Stimulated activated CD4-positive, alpha-beta T cell treated with anti-CD3 and anti-CD28 coated beads, Interleukin-2, amount 100 ng/mL, for 4 hours (primary cell): ENCODE measurements at regions not wholly inside any gene's neighbourhood (a gene's known extent, or its start where the extent isn't known, plus 50 kb on each side); places are given as distances from the start of the nearest gene placed in this dataset.
"Not testable (repeated sequence)": the region's sequence is repeated elsewhere in the genome, so short reads cannot be mapped to it uniquely, and the experiment has no call there.

Source experiments
- DNase-seq: peaks from one replicate; pipeline ENCODE4 v3.0.0-alpha.2; 2020; ENCODE audit warnings: low read depth

- no peak for DNase-seq
Measured at GRCh38 chr9:7542693-7543092, 256.9 kb downstream of the DMAC1 start.

DNA sequence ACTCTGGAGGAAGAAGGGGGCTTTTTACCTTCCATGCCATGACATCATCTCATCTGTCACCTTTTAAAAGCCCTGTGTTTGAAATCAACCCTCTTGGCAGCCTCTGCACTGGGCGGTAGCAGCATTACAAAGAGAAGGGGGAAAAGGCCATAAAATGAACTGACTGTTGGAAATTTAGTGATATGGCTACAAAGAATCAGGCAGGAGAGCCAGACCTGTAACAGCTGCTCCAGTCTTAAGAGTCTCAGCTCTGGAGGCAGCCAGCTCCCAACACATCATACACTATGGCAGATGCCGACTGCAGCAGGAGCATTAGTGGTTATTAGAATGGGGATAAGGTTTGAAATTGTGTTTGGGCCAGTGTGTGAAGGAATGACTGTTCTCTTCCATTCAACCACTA is 257.5 kb downstream of the DMAC1 start:
- DNase-seq, result no peak

DNA sequence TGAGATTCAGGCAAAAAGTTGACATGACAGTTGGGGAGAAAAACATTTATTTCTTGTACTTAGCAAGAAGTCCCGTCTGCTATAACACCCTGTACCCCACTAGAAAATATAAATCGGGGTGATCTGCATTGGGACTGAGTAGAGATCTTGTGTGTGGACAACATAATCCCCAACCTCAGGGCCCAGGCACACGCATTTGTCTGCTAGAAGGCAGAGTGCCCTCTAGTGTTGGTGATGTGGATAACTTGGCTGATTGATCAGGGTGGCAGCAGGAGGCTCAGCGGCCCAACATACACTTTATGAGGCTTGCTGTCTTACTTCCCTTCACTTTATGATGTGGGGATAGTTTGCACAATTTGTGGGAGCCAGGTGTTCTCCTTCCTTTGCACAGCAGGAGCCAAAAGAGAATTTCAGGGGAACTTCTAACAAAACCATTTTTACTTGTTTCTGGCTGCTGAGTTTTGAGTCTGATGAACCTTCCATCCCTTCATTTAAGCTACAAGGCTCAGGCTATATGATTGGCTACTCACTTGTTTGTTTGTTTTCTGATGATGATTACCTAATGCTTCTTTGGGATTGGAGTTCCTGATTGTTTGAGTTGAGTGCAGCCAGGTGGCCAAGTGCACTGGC is 263.2 kb downstream of the DMAC1 start:
- no peak for DNase-seq

DNA sequence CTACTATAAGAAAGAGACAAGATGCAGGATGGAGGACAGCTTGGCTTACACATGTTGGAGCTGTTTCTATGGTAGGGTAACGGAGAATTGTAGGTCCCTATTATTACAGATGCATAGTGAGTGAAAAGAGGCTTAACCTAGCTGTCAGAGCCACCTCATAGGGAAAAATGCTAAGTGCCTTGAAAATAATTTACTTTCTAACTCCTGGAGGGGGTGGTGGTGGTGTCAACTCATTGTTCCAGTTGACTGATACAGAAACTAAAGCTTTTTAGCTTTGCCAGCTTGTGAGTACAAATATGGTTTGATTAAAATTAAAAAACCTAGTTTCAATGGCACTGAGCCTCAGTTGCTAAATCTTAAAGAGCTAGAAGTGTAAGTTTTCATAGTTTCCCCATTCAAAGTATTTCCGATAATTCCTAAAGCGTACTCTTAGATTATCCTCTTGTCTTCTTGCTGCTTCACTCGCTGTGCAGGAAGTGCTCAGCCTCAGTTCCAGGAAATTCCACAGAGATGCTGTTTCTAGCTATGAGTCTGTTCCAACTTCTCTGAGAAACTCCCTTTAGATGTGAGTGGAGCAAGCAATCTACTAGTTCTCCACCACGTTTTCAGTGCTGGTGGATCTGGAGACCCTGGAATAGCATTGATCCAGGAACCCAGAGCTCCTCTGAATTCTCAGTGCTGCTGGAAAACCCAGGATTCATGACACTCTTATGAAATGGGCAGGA is 265.2 kb downstream of the DMAC1 start:
- DNase-seq, result no peak

GRCh38 chr9:7533376-7534090 is 266.0 kb downstream of the DMAC1 start:
- no peak for DNase-seq

DNA sequence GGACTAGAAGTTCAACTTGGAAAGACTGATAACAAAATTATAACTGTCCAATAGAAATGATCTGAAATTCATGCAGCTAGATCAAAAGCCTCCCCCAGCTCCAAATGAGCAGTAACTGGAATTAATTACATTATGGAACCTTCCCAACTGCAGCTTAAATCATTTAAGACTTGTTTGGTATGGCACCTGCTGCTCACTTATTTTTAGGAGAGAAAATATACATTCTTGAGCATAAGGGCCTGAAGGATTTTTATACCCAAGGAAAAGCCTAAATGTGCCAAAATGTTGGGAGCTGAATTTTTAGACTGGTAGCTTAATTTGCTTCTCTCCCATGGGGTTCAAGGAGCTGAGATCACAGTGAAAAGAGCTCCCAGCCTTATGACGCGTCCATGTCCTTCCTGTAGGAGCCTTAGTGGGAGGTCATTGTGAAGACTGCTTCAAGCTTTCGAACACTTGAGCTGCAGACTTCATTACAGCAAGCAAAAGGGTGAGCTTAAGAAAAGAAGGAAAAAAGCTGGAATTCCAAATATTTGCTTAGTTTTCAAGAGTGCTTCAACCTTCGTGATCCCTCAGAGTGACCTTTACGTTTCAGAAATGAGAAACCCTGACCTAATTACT is 276.0 kb downstream of the DMAC1 start:
- DNase-seq, result no peak

GRCh38 chr9:7520396-7520795 is 279.2 kb downstream of the DMAC1 start:
- DNase-seq, result no peak

- DNase-seq, result no peak
Measured at GRCh38 chr9:7516376-7516775, 283.2 kb downstream of the DMAC1 start.

GRCh38 chr9:7510199-7510598 is 289.4 kb downstream of the DMAC1 start:
- DNase-seq, result no peak

DNA sequence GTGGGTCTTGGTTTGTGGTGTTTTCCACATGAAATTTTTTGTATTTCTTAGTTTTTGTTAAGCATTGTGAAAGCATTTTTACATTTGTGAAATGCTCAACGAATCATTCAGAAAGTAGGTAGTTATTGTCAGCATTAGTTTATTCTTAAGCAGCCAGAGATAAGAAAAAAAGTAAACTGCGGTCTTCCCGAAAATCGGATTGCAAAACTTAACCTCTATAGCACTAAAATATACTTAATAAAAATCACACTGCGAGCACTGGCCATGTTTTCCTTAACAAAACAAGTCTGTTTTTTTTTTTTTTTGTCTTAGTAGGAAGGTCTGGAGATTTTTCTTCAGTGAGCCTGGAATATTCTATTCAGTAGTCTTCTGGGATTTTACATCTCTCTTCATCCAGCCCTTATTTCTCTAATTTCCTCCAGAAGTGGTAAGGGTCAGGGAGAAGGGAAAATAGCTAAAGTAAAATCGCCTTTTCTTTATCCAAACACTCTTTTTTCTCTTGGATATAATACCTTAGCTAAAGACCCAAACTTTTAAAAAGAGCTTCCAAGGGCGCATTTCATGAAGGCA is 289.9 kb downstream of the DMAC1 start:
- DNase-seq, result no peak

DNA sequence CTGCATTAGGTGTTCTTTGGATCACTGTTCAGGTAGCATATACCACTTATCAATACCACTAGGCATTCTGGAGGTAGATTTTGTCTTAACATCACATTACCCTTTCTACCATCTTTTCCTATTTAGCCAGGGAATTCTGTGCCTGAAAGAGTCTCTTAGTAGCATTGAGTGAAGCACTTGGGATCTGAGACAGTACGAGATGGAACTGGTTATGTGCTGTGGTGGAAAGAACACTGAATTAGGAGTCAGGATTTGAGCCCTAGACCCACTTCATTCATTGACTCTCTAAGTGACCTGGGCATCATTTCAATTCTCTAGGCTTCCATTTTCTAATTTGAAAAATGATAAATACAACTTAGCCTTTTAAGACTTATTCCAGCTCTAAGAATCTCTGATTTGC is 291.1 kb downstream of the DMAC1 start:
- no peak for DNase-seq

GRCh38 chr9:7507566-7508270 is 291.9 kb downstream of the DMAC1 start:
- DNase-seq, result no peak

DNA sequence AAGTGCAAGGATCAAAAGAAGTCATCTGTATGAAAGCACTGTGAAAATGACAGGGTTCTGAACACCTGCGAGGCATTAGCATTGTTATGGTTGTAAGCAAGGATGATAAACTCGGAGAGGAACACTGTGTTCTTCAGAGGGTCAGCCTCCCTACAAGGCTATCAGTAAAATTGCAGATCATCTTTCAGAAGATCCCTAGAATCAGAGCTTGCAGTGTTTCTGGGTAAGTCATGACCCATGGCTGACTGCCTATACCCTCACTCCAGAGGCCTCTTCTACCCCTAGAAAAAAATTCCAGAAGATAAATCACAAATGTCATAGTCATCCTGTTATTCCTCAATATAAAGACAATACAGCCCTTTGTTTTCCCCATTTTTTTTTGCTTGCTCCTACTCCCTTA is 292.6 kb downstream of the DMAC1 start:
- DNase-seq, result no peak

DNA sequence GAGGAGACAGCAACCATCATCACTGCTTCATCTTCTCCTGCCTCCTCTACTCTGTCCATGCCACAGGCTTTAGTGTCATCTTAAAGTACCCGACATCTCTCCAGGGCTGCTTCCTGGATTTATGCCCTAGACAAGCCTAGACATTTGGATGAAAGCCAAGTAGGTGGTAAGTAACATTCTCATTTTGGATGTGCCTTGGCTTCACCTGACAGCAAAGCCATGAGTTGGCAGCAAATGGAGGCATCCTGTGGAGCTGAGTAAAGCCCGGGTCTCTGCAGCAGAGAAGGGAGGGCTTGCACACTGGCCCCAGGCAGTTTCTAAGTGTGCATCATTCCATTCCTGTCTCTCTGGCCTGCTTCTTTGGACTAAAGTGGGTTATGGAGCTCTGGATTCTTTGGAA is 299.1 kb downstream of the DMAC1 start:
- DNase-seq, result no peak

DNA sequence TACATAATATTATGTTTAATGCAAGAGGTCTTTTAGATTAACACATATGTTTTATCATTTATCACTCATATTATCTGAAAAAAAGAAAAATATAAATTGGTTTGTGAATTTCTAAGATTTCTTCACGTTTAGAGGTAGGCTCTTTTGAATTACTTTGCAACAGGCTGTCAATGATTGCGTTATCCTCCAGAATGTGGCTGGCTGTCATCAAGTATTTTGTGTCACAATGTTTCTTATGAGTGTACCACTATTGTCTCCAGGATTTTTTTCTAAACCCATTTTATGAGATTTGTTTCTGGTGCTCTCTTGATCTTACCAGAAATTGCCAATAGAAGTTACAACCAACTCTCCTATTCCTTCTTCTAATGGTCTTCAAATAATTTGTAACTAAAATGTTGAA is 307.9 kb downstream of the DMAC1 start:
- no peak for DNase-seq

- no peak for DNase-seq
Measured at GRCh38 chr9:7490317-7491108, 309.1 kb downstream of the DMAC1 start.

DNA sequence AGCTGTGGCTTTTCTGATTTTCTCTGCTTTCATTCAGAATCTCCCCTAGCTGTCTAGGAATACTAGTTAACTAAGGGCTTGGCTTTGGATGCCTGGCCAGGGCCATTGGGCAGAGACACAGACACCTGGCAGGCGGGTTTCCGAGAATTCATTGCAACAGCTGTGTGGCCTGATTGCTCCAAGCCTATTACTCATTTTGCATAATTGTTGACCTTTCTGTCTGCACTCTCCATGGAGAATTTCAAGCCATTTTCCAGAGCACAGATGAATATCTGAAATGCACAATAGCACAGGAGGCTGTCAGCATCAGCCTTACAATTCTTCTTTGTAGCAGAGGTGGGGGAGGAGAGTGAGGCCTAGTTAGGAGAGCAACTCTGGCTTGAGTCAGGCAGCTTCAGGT is 310.5 kb downstream of the DMAC1 start:
- no peak for DNase-seq

DNA sequence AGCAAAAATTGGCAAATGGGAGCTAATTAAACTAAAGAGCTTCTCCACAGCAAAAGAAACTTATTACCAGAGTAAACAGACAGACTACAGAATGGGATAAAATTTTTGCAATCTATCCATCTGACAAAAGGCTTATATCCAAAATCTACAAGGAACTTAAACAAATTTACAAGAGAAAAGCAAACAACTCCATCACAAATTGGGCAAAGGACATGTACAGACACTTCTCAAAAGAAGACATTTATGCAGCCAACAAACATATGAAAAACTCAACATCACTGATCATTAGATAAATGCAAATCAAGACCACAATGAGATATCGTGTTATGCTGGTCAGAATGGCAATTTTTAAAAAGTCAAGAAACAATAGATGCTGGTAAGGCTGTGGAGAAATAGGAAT is 315.6 kb downstream of the DMAC1 start:
- not testable (repeated sequence) for DNase-seq

DNA sequence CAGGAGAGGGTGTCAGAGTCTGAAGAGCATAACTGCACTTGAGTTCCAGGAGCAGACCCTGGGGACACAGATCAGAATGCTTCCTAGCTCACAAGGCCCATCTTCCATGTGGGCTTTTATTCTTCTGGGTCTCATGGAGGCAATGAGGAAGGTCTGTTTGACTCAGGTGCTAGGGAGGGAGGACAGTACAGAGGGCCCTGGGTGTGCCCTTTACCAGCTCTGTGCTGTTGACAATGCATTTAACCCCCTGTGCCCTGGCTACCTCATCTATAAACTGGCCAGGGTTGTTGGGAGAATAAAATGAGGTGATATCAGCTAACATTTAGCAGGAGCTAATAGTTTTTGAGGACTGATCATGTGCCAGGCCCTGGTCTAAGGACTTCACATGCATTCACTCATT is 318.0 kb downstream of the DMAC1 start:
- no peak for DNase-seq

DNA sequence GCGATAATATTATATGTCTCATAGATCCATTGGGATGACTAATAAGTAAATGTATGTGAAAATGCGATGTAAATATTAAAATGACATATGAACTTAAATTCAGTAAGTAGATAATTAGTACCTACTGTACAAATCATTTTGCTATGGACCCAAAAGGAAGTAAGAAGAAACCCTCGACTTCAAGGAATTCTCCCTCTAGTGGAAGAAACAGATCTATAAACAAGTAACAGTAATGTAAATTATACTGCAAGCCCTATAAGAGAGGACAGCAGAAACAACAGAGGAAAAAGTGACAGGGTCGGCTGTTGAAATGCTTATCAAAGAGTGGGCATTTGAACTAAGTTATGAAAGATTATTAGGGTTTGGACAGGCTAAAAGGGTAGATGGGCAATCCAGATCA is 320.3 kb downstream of the DMAC1 start:
- DNase-seq, result no peak

- no peak for DNase-seq
Measured at GRCh38 chr9:7478646-7479045, 320.9 kb downstream of the DMAC1 start.
